IMR-90 (cell line): ENCODE measurements at regions not wholly inside any gene's neighbourhood (a gene's known extent, or its start where the extent isn't known, plus 50 kb on each side); places are given as distances from the start of the nearest gene placed in this dataset.

Source experiments
- RAD21 ChIP-seq: IDR thresholded peaks from 2 replicates; pipeline ENCODE4 v1.6.1; 2012; ENCODE audit warnings: low read length, improper control_type of control experiment
- TF ChIP-seq, protein P1 (sequence below): fragments of 150-350 bp; IDR thresholded peaks from 2 replicates; pipeline ENCODE4 v1.6.1; 2017; ENCODE audit warnings: mild to moderate bottlenecking, antibody characterized with exemption, low read length, low read depth

DNA sequence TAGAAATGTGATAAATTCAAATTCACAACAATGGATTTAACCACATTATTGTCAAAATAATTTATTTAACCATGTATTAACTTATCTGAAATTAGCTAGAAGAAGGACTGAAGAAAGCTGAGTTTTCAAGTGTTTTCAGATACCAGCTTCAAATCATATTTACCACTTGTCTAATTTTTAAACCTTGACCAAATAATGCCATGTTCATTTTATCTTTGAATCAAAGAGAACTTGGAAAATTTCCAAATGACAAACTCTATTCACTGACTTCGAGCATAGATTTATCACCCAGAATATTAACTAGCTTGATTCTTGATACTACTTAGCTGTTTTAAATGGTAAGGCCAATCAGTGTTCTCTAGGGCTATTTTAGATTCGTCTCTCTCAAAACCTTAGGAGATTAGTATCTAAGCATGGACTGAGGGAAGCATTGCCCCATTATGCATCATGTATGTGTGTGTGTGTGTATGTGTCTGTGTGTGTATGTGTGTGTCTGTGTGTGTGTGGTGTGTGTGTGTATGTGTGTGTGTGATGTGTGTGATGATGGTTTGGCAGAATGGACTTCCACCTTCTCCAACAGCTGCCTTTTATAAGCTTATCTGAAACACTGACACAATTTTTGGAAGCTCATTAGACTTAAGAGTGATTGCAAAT, 667.5 kb upstream of the FANCL start:
- TF ChIP-seq, protein P1, sequence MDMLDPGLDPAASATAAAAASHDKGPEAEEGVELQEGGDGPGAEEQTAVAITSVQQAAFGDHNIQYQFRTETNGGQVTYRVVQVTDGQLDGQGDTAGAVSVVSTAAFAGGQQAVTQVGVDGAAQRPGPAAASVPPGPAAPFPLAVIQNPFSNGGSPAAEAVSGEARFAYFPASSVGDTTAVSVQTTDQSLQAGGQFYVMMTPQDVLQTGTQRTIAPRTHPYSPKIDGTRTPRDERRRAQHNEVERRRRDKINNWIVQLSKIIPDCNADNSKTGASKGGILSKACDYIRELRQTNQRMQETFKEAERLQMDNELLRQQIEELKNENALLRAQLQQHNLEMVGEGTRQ: no peak
- no peak for TF ChIP-seq RAD21
